Heart right ventricle (tissue), 16 donors: ENCODE measurements at regions not wholly inside any gene's neighbourhood (a gene's known extent, or its start where the extent isn't known, plus 50 kb on each side); places are given as distances from the start of the nearest gene placed in this dataset.

Experiments
- ATAC-seq, 8 donors: fragments of 200-7000 bp; cut with Tn5 transposase; one replicate each; pipeline ENCODE4 v1.9.1; 2020; ENCODE audit warnings: mild to moderate bottlenecking in 8 of 8, moderate library complexity in 8 of 8, moderate number of reproducible peaks in 1 of 8
- DNase-seq, 2 donors: peaks; one replicate each; pipeline ENCODE4 v3.0.0-alpha.2; 2020
- H3K27ac ChIP-seq, 10 donors: fragments of 200-600 bp; sonication (generic) in 2 of 10; one replicate each; pipeline versions ENCODE4 v1.5.0 to v1.8.0; 2020 to 2022; ENCODE audit warnings: mild to moderate bottlenecking in 3 of 10
- H3K27me3 ChIP-seq, 7 donors: fragments of 200-600 bp; one replicate each; pipeline ENCODE4 v1.8.0; 2021 to 2022; ENCODE audit warnings: mild to moderate bottlenecking in 2 of 7
- H3K36me3 ChIP-seq, 9 donors: fragments of 200-600 bp; sonication (generic) in 1 of 9; one replicate each; pipeline versions ENCODE4 v1.5.0 to v1.8.0; 2020 to 2022; ENCODE audit warnings: mild to moderate bottlenecking in 2 of 9
- H3K4me1 ChIP-seq, 9 donors: fragments of 200-600 bp; sonication (generic) in 1 of 9; one replicate each; pipeline versions ENCODE4 v1.5.0 to v1.8.0; 2020 to 2022; ENCODE audit warnings: mild to moderate bottlenecking in 4 of 9
- H3K4me3 ChIP-seq, 10 donors: fragments of 200-600 bp; sonication (generic) in 2 of 10; one replicate each; pipeline versions ENCODE4 v1.5.0 to v1.8.0; 2020 to 2022; ENCODE audit warnings: mild to moderate bottlenecking in 7 of 10, moderate library complexity in 2 of 10
- H3K9me3 ChIP-seq, 11 donors: fragments of 200-600 bp in 10 of 11; sonication (generic) in 2 of 11; one replicate each; pipeline versions ENCODE4 v1.5.0 to v1.8.0; 2013 to 2022; ENCODE audit warnings: mild to moderate bottlenecking in 2 of 11, control low read depth in 1 of 11, moderate library complexity in 1 of 11
- CTCF ChIP-seq, 9 donors: fragments of 200-600 bp; sonication (generic) in 2 of 9; IDR thresholded peaks; one replicate each; pipeline versions ENCODE4 v1.5.0 to v1.8.0; 2021 to 2022; ENCODE audit warnings: antibody characterized with exemption in 9 of 9, mild to moderate bottlenecking in 5 of 9, moderate library complexity in 1 of 9
- WGBS, 2 donors: extraction: QIAGEN DNeasy Blood & Tissue Kit; methylation state at CpG; one replicate each; pipeline ENCODE4 v1.1.7; 2013; ENCODE audit warnings: inconsistent platforms in 1 of 2; 5-methylcytosine and 5-hydroxymethylcytosine counted together
- intact Hi-C, 10 donors: fragments of 100-400 bp; cut with DNase I; formaldehyde crosslinking; loops; one replicate each; pipeline versions ENCODE4 v1.11.1 to v1.14.2; 2022
- donor health status: Arrhythmogenic right ventricular cardiomyopathy.
- donor health status: ischemic (EF 13 %, LVEDD 7.1; RV severe dilation, severe dysfunction).
- donor health status: healthy with polysubstance abuse.
- donor health status: DM: no; HTN: yes; CAD: no.
- donor health status: DM: no; HTN: no; CAD: no.
- donor health status: ischemic (EF 25% LVEDD 6.9; RV normal size, moderate dysfunction).
- donor health status: ischemic (EF 25% LVEDD 5.7; RV mildly dilated, moderate dysfunction).
- donor health status: healthy.
- donor health status: DM: yes; HTN: yes; CAD: no.
- donor health status: Ischemic cardiomyopathy.
- donor health status: ischemic (EF 35%, LVEDD 5.7; RV mildly dilated, moderate dysfunction).
- donor health status: nonischemic (EF 11% LVEDD 7.7; RV severe dilation, severe dysfunction).
- donor health status: DM: yes; HTN: yes; CAD: no.
- donor health status: PGD.
- donor health status: ischemic (EF 29% LVEDD 5.4; RV normal size, mild dysfunction).
- donor health status: nonischemic (EF 23%, LVEDD 6.1; RV moderate dilation, normal function).

- DNase-seq (no peak), ATAC-seq (no peak)
- Histone ChIP-seq H3K9me3 (peaks cover 0 to 26% (median 2%) of the 10 kb centered on the region in 11 donors), H3K4me3 (no peak overlapping the region), H3K4me1 (no peaks in the 10 kb centered on the region), H3K36me3 (no peaks in the 10 kb centered on the region), H3K27me3 (no peaks in the 10 kb centered on the region), H3K27ac (no peak overlapping the region)
- WGBS, 2 donors = 90 to 93% methylated on average over 12 of the region's 12 CpGs
- intact Hi-C loops = no loop called here
- TF ChIP-seq CTCF (IDR thresholded peaks at IDR 0.05) = no peak
These were observed 1376.0 kb downstream of the MAT2B start for GRCh38 chr5:164881442-164881841.

- intact Hi-C loops = no loop called here
- no peak for ATAC-seq
- WGBS, 2 donors = 63 to 68% methylated on average over 3 of the region's 3 CpGs
- Histone ChIP-seq H3K27me3 (no peaks in the 10 kb centered on the region), H3K27ac (no peak overlapping the region), H3K4me3 (no peak overlapping the region), H3K9me3 (peaks cover 0 to 4% (median 0%) of the 10 kb centered on the region in 11 donors), H3K4me1 (no peaks in the 10 kb centered on the region), H3K36me3 (no peaks in the 10 kb centered on the region)
- DNase-seq = no peak
- no peak for TF ChIP-seq CTCF (IDR thresholded peaks at IDR 0.05)
These were observed 1379.8 kb downstream of the MAT2B start for GRCh38 chr5:164885179-164885578.

- DNase-seq = no peak
- H3K27me3 ChIP-seq = no peaks in the 10 kb centered on the region
- no peak overlapping the region for H3K4me3 ChIP-seq
- no peak overlapping the region for H3K27ac ChIP-seq
- no peaks in the 10 kb centered on the region for H3K4me1 ChIP-seq
- intact Hi-C loops = no loop called here
- peaks cover 0 to 40% (median 6%) of the 10 kb centered on the region in 11 donors for H3K9me3 ChIP-seq
- 67 to 71% methylated on average over 5 of the region's 5 CpGs for WGBS, 2 donors
- ATAC-seq = no peak
- no peaks in the 10 kb centered on the region for H3K36me3 ChIP-seq
- TF ChIP-seq CTCF (IDR thresholded peaks at IDR 0.05) = no peak
These were observed 1387.7 kb downstream of the MAT2B start for GRCh38 chr5:164893071-164893470.

- ATAC-seq = no peak
- DNase-seq = no peak
- H3K27me3 ChIP-seq = no peaks in the 10 kb centered on the region
These were observed 1393.3 kb downstream of the MAT2B start for GRCh38 chr5:164898705-164899104.

More at GRCh38 chr5:164898705-164899104, 1393.3 kb downstream of the MAT2B start:
- H3K36me3 ChIP-seq = no peaks in the 10 kb centered on the region
- H3K4me1 ChIP-seq = no peaks in the 10 kb centered on the region
- H3K4me3 ChIP-seq = no peak overlapping the region
- no peak overlapping the region for H3K27ac ChIP-seq
- peaks cover 0 to 17% (median 0%) of the 10 kb centered on the region in 11 donors for H3K9me3 ChIP-seq
- TF ChIP-seq CTCF (IDR thresholded peaks at IDR 0.05) = no peak
- intact Hi-C loops = no loop called here
